Right atrium auricular region (tissue), 2 donors: ENCODE measurements at regions not wholly inside any gene's neighbourhood (a gene's known extent, or its start where the extent isn't known, plus 50 kb on each side); places are given as distances from the start of the nearest gene placed in this dataset.

Source experiments
- DNase-seq: peaks from one replicate; pipeline ENCODE4 v3.0.0-alpha.2; 2019; ENCODE audit warnings: low spot score
- H3K27ac ChIP-seq, 2 donors: fragments of 200-600 bp; sonication (generic); 1 replicate in 1 of 2; 2 replicates in 1 of 2; pipeline ENCODE4 v1.5.1; 2016 to 2019
- H3K27me3 ChIP-seq, 2 donors: fragments of 200-600 bp; sonication (generic); one replicate each; pipeline versions ENCODE4 v1.5.1 to v1.6.0; 2017 to 2019
- H3K36me3 ChIP-seq: fragments of 200-600 bp; sonication (generic); one replicate; pipeline ENCODE4 v1.5.1; 2016
- H3K4me1 ChIP-seq, 2 donors: fragments of 200-600 bp; sonication (generic); one replicate each; pipeline versions ENCODE4 v1.5.1 to v1.6.0; 2017 to 2019
- H3K4me3 ChIP-seq, 2 donors: fragments of 200-600 bp; sonication (generic); 1 replicate in 1 of 2; 2 replicates in 1 of 2; pipeline ENCODE4 v1.5.1; 2017 to 2019; ENCODE audit warnings: mild to moderate bottlenecking in 1 of 2, moderate library complexity in 1 of 2
- H3K9me3 ChIP-seq, 2 donors: fragments of 200-600 bp; sonication (generic); one replicate each; pipeline ENCODE4 v1.5.1; 2019
- TF ChIP-seq, protein P1 (sequence below), 2 donors: fragments of 200-600 bp; sonication (generic); IDR thresholded peaks; one replicate each; pipeline ENCODE4 v1.5.1; 2019; ENCODE audit warnings: antibody characterized with exemption in 2 of 2

DNA sequence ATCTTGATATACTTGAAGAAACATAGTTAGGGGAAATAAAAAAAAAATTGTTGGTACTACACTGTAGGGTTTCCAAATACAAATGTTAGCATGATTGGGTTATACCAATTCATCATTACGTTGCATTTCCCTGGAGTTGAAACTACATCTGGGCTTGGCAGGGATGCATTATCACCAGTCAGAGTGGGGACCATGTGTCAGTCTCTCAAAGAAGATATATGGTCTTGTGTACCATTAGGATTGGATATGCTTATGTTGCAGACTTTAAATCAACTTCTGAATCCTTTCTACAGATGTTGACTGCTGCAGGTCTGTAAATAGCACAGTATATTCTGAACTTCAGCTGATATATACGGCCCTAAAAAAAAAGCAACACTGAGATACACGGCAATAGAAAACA is 188.5 kb downstream of the SLIT2 start:
- TF ChIP-seq, protein P1, sequence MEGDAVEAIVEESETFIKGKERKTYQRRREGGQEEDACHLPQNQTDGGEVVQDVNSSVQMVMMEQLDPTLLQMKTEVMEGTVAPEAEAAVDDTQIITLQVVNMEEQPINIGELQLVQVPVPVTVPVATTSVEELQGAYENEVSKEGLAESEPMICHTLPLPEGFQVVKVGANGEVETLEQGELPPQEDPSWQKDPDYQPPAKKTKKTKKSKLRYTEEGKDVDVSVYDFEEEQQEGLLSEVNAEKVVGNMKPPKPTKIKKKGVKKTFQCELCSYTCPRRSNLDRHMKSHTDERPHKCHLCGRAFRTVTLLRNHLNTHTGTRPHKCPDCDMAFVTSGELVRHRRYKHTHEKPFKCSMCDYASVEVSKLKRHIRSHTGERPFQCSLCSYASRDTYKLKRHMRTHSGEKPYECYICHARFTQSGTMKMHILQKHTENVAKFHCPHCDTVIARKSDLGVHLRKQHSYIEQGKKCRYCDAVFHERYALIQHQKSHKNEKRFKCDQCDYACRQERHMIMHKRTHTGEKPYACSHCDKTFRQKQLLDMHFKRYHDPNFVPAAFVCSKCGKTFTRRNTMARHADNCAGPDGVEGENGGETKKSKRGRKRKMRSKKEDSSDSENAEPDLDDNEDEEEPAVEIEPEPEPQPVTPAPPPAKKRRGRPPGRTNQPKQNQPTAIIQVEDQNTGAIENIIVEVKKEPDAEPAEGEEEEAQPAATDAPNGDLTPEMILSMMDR (IDR thresholded peaks at IDR 0.05): no peak
- Histone ChIP-seq H3K4me1 (no peaks in the 10 kb centered on the region), H3K4me3 (no peak overlapping the region), H3K27me3 (no peaks in the 10 kb centered on the region), H3K27ac (no peak overlapping the region), H3K9me3 (no peaks in the 10 kb centered on the region), H3K36me3 (no peaks in the 10 kb centered on the region)
- no peak for DNase-seq

DNA sequence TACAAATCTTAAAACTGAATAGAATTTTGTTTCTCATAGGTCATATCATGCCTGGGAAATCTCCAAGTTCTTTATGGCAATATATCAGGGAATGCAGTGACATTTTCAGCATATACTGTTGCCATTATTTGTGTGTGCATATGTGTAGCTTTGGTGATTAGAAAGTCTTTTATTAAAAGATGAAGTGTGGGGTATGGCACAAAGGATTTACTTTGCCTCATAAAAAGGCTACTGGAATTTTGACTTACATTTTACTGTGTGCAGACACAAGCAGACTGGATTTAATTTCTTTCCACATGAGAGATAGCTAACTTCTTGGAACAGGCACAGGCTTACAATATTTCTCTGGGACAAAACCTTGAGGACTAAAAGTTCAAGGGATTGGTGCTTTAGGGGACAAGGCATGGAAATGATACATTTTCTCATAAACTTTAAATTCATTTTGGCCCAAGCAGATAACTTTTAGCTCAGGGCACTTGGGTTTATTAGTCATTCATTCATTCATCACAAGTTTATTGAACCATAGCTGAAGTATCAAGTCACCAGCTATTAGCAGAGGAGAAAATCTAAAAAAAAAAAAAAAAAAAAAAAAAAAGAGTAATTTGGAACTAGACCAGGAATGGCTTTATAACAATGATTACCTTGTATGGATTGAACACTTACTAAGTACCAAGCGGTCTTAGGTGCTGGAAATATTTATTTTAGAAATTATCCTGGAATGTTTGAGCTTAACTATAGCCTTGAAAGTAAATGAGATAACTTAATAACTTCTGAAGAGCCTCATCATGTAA is 191.5 kb downstream of the SLIT2 start:
- no peaks in the 10 kb centered on the region for H3K9me3 ChIP-seq
- no peak overlapping the region for H3K4me3 ChIP-seq
- no peaks in the 10 kb centered on the region for H3K4me1 ChIP-seq
- H3K36me3 ChIP-seq: no peaks in the 10 kb centered on the region
- H3K27me3 ChIP-seq: no peaks in the 10 kb centered on the region
- DNase-seq: no peak
- no peak overlapping the region for H3K27ac ChIP-seq
- TF ChIP-seq, protein P1 (IDR thresholded peaks at IDR 0.05): no peak

DNA sequence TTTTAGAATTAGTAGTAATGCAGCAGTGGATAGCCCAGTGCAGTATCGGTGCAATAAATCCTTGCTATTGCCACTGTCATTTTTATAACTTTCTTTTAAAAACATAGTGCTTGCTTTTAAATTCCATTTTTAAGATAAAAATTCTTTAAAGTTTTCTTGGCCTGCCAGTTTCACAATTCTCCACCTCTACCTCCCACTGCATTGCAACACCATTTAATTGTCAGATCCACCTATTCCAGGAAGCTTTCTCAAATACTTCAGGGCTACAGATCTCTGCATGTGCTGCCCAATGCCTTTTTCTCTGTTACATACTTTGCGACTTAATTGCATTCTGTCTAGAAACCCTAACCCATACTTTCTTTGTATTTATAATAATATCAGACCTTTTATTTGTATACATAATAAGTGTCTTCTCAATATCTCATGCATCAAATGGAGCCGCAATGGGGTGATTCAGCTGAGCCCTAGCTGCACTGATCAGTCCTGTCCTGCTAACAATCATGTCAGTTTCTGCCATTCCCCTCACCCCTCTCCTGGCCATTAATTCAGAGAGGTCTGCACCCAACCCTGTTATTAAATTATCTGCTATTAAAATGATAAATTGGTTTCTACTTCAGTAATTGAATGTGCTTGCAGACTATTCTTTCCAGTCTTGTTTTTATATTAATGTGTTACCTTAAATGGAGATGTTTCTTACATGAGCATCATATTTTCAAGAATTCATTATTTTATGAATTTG is 193.1 kb downstream of the SLIT2 start:
- DNase-seq: no peak
- Histone ChIP-seq H3K27me3 (no peaks in the 10 kb centered on the region), H3K9me3 (no peaks in the 10 kb centered on the region), H3K4me1 (no peaks in the 10 kb centered on the region), H3K36me3 (no peaks in the 10 kb centered on the region), H3K27ac (no peak overlapping the region), H3K4me3 (no peak overlapping the region)
- TF ChIP-seq, protein P1 (IDR thresholded peaks at IDR 0.05): no peak

GRCh38 chr4:20445933-20446723 is 194.4 kb downstream of the SLIT2 start:
- H3K36me3 ChIP-seq: no peaks in the 10 kb centered on the region
- H3K27ac ChIP-seq: peak overlapping the region; percentile 22 to 41
- DNase-seq: no peak
- no peaks in the 10 kb centered on the region for H3K27me3 ChIP-seq
- TF ChIP-seq, protein P1 (IDR thresholded peaks at IDR 0.05): no peak
- H3K4me3 ChIP-seq: no peak overlapping the region
- no peaks in the 10 kb centered on the region for H3K9me3 ChIP-seq
- H3K4me1 ChIP-seq: no peaks in the 10 kb centered on the region

DNA sequence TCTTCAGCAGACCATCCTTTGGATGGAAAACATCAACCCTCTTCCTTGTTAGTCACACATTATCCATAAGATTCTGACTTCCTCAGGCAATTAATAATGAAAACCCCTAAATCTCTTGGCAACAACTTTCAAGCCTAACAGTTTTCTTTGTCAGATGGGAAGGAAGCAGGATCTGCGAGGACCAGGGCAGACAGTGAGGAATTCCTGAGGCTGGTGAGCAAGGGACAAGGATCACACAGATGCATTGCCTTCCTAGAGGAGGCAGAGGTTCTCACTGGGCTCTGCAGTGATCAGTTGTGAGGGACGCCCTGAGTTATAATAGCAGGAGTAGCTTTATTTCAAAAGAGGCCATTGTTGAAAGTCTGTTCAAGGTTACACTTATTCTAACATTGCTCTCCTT is 195.4 kb downstream of the SLIT2 start:
- Histone ChIP-seq H3K36me3 (no peaks in the 10 kb centered on the region), H3K4me1 (no peaks in the 10 kb centered on the region), H3K27ac (no peak overlapping the region), H3K4me3 (no peak overlapping the region), H3K9me3 (no peaks in the 10 kb centered on the region), H3K27me3 (no peaks in the 10 kb centered on the region)
- TF ChIP-seq, protein P1 (IDR thresholded peaks at IDR 0.05): no peak
- DNase-seq: no peak
